Immature natural killer cell (primary cell): ENCODE measurements at regions not wholly inside any gene's neighbourhood (a gene's known extent, or its start where the extent isn't known, plus 50 kb on each side); places are given as distances from the start of the nearest gene placed in this dataset.

Source experiments
- DNase-seq, 3 donors: peaks; one replicate each; pipeline ENCODE4 v3.0.0; 2022; ENCODE audit warnings: mixed read lengths in 1 of 3
- H3K27ac Mint-ChIP-seq, 6 donors: one replicate each; pipeline ENCODE4 v1.8.0; 2020; ENCODE audit warnings: mixed read lengths in 6 of 6, mild to moderate bottlenecking in 5 of 6, inconsistent platforms in 4 of 6, moderate library complexity in 3 of 6
- H3K27me3 Mint-ChIP-seq, 3 donors: one replicate each; pipeline ENCODE4 v1.8.0; 2020 to 2021; ENCODE audit warnings: low read depth in 3 of 3, mild to moderate bottlenecking in 3 of 3, mixed read lengths in 3 of 3, moderate library complexity in 3 of 3, inconsistent platforms in 1 of 3
- H3K36me3 Mint-ChIP-seq, 3 donors: one replicate each; pipeline ENCODE4 v1.8.0; 2020; ENCODE audit warnings: mixed read lengths in 3 of 3, inconsistent platforms in 2 of 3, mild to moderate bottlenecking in 2 of 3
- H3K4me1 Mint-ChIP-seq, 2 donors: one replicate each; pipeline ENCODE4 v1.8.0; 2020; ENCODE audit warnings: inconsistent platforms in 2 of 2, mild to moderate bottlenecking in 2 of 2, mixed read lengths in 2 of 2, moderate library complexity in 1 of 2
- H3K4me3 Mint-ChIP-seq, 5 donors: one replicate each; pipeline ENCODE4 v1.8.0; 2020; ENCODE audit warnings: mild to moderate bottlenecking in 5 of 5, mixed read lengths in 5 of 5, inconsistent platforms in 3 of 5, moderate library complexity in 3 of 5
- H3K9me3 Mint-ChIP-seq, 6 donors: one replicate each; pipeline ENCODE4 v1.8.0; 2020; ENCODE audit warnings: mild to moderate bottlenecking in 6 of 6, mixed read lengths in 6 of 6, inconsistent platforms in 4 of 6, moderate library complexity in 3 of 6

DNA sequence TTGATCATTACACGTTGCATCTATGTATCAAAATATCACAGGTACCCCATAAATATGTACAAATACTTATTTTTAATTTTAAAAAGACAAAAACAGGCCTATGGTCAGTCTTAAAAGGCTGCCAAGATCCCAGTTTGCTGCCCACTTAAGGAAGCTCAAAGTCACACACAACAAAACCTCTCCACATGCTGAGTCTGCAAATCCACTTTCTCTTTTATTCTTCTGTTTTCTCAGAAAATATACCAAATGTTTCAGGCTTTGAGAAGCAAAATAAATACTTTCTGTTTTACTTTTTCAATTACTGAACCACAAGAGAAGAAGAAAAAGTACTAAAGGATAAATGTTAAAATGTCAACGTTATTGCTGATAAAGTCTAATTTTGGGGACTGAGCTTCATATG, 107.8 kb upstream of the MANEA start:
- H3K4me1 Mint-ChIP-seq: no peaks in the 10 kb centered on the region
- no peak for DNase-seq
- H3K4me3 Mint-ChIP-seq: no peak overlapping the region
- peaks cover 0 to 7% (median 7%) of the 10 kb centered on the region in 6 donors for H3K9me3 Mint-ChIP-seq
- H3K27me3 Mint-ChIP-seq: peaks cover 0 to 2% (median 0%) of the 10 kb centered on the region in 3 donors
- H3K36me3 Mint-ChIP-seq: no peaks in the 10 kb centered on the region
- H3K27ac Mint-ChIP-seq: no peak overlapping the region

- H3K27ac Mint-ChIP-seq: no peak overlapping the region
- no peak overlapping the region for H3K4me3 Mint-ChIP-seq
- peaks cover 0 to 12% (median 8%) of the 10 kb centered on the region in 6 donors for H3K9me3 Mint-ChIP-seq
- no peaks in the 10 kb centered on the region for H3K4me1 Mint-ChIP-seq
- H3K27me3 Mint-ChIP-seq: peaks cover 0 to 3% (median 0%) of the 10 kb centered on the region in 3 donors
- H3K36me3 Mint-ChIP-seq: no peaks in the 10 kb centered on the region
- DNase-seq: no peak
Measured at GRCh38 chr6:95478941-95479340, 98.4 kb upstream of the MANEA start.

GRCh38 chr6:95487817-95488216, 89.5 kb upstream of the MANEA start:
- H3K36me3 Mint-ChIP-seq: no peaks in the 10 kb centered on the region

GRCh38 chr6:95489185-95489863, 88.0 kb upstream of the MANEA start:
- Mint-ChIP-seq H3K9me3 (peaks cover 0 to 2% (median 0%) of the 10 kb centered on the region in 6 donors), H3K36me3 (no peaks in the 10 kb centered on the region), H3K4me1 (no peaks in the 10 kb centered on the region), H3K4me3 (no peak overlapping the region), H3K27me3 (no peaks in the 10 kb centered on the region), H3K27ac (no peak overlapping the region)
- no peak for DNase-seq

More at GRCh38 chr6:95487817-95488216, 89.5 kb upstream of the MANEA start:
- peaks cover 0 to 3% (median under 1%) of the 10 kb centered on the region in 6 donors for H3K9me3 Mint-ChIP-seq
- H3K27ac Mint-ChIP-seq: no peak overlapping the region
- no peaks in the 10 kb centered on the region for H3K4me1 Mint-ChIP-seq
- no peaks in the 10 kb centered on the region for H3K27me3 Mint-ChIP-seq
- H3K4me3 Mint-ChIP-seq: no peak overlapping the region
- DNase-seq: no peak

DNA sequence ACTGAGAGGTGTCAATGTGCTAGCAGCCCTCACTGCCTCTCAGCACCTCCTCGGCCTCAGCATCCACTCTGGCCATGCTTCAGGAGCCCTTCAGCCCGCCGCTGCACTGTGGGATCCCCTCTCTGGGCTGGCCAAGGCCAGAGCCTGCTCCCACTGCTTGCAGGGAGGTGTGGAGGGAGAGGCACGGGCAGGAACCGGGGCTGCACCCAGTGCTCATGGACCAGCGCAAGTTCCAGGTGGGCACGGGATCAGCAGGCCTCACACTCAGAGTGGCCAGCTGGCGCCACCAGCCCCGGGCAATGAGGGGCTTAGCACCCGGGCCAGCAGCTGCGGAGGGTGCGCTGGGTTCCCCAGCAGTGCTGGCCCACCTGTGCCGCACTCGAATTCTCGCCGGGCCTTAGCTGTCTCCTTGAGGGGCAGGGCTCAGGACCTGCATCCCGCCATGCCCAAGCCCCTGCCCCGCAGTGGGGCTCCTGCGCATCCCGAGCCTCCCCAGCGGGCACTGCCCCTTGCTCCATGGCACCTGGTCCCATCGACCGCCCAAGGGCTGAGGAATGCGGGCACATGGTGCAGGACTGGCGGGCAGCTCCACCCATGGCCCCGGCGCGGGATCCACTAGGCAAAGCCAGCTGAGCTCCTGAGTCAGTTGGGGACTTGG, 80.4 kb upstream of the MANEA start:
- Mint-ChIP-seq H3K9me3 (peaks cover 0 to 12% (median 6%) of the 10 kb centered on the region in 6 donors), H3K4me1 (no peaks in the 10 kb centered on the region), H3K36me3 (no peaks in the 10 kb centered on the region), H3K27ac (no peak overlapping the region), H3K27me3 (peaks cover 0 to 4% (median 0%) of the 10 kb centered on the region in 3 donors), H3K4me3 (no peak overlapping the region)
- no peak for DNase-seq

DNA sequence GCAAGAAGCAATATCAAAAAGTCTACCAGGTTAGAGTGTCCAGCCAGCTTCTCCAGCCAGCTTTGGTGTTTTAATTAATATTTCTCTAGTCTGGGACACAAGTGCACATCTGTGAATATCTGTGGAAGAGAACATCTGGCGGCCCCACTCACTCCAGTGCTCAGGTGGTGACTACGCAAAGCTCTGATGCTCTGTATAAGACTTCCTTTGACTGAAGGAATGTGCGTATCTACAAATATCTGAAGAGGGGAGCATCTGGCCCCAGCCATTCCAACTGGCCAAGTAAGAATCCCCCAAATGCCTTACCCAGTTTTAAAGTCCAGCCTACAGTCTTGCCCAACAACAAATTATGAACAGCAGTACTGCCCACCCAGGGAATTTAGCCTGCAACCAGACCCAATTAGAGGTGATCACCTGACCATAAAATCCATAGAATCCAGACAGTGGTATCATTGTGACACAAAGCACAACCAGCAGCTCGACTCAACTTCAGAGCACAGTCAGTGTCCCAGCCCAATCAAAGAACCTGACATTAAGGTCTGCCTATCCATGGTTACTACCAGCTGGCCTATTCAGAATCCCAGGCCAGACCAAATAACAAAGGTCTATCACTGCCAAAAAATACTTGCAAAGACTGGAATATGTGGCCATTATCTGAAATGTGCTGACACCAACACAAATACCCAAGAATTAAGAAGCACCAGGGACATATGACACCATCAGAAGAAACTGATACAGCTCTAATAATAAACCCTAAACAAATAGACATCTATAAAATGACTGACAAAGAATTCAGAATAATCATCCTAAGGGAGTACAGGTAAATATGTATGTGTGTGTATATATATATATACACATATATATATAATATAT, 76.1 kb upstream of the MANEA start:
- Mint-ChIP-seq H3K27me3 (peaks cover 0 to 4% (median 0%) of the 10 kb centered on the region in 3 donors), H3K4me1 (no peaks in the 10 kb centered on the region), H3K9me3 (peaks cover 4 to 26% (median 14%) of the 10 kb centered on the region in 6 donors), H3K4me3 (no peak overlapping the region), H3K36me3 (peaks cover 0 to 6% (median 0%) of the 10 kb centered on the region in 3 donors), H3K27ac (no peak overlapping the region)
- no peak for DNase-seq

- Mint-ChIP-seq H3K4me1 (no peaks in the 10 kb centered on the region), H3K36me3 (peaks cover 0 to 6% (median 0%) of the 10 kb centered on the region in 3 donors), H3K4me3 (no peak overlapping the region), H3K27me3 (peaks cover 0 to 4% (median 0%) of the 10 kb centered on the region in 3 donors), H3K27ac (no peak overlapping the region), H3K9me3 (peaks cover 6 to 26% (median 11%) of the 10 kb centered on the region in 6 donors)
- no peak for DNase-seq
Measured at GRCh38 chr6:95503568-95503967, 73.8 kb upstream of the MANEA start.

GRCh38 chr6:95511404-95511803, 65.9 kb upstream of the MANEA start:
- no peaks in the 10 kb centered on the region for H3K4me1 Mint-ChIP-seq
- H3K27me3 Mint-ChIP-seq: peaks cover 0 to 2% (median 0%) of the 10 kb centered on the region in 3 donors
- DNase-seq: no peak
- H3K4me3 Mint-ChIP-seq: no peak overlapping the region
- peaks cover 0 to 6% (median under 1%) of the 10 kb centered on the region in 6 donors for H3K9me3 Mint-ChIP-seq
- H3K27ac Mint-ChIP-seq: no peak overlapping the region
- no peaks in the 10 kb centered on the region for H3K36me3 Mint-ChIP-seq

DNA sequence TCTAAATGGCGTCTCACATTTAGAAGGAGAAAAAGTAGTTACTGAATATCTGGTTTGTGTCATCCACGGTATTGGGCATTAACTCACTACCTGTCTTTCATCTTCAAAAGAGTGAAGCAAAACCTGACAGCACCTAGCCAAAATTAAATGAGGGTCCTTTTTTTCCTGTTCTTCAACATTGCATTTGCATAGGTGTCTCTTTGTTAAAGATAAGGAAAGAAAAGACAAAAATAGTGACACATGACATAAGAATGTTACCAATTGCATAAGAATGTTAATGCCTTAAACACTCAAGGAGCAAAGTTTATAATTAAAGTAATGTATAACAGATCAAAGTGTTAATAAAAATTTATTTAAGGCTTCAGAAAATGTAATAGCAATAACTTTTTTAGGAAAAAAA, 61.4 kb upstream of the MANEA start:
- no peaks in the 10 kb centered on the region for H3K36me3 Mint-ChIP-seq
- DNase-seq: no peak
- H3K9me3 Mint-ChIP-seq: peaks cover 0 to 5% (median 0%) of the 10 kb centered on the region in 6 donors
- no peaks in the 10 kb centered on the region for H3K4me1 Mint-ChIP-seq
- H3K27me3 Mint-ChIP-seq: peaks cover 0 to 2% (median 0%) of the 10 kb centered on the region in 3 donors
- H3K27ac Mint-ChIP-seq: no peak overlapping the region
- H3K4me3 Mint-ChIP-seq: no peak overlapping the region

DNA sequence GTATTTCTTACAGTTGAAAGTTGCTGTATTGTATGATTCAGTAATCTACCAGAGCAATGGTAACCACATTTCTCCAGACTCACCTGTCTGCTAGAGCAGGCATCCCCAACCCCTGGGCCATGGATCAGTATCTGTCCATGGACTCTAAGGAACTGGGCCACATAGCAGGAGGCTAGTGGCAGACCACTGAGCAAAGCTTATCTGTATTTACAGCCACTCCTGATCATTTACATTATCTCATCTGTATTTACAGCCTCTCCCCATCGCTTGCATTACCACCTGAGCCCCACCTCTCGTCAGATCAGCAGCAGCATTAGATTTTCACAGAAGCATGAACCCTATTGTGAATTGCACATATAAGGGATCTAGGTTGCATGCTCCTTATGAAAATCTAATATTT, 60.3 kb upstream of the MANEA start:
- Mint-ChIP-seq H3K9me3 (peaks cover 0 to 5% (median 0%) of the 10 kb centered on the region in 6 donors), H3K36me3 (no peaks in the 10 kb centered on the region), H3K27me3 (peaks cover 0 to 2% (median 2%) of the 10 kb centered on the region in 3 donors), H3K4me3 (no peak overlapping the region), H3K4me1 (no peaks in the 10 kb centered on the region), H3K27ac (no peak overlapping the region)
- DNase-seq: no peak

DNA sequence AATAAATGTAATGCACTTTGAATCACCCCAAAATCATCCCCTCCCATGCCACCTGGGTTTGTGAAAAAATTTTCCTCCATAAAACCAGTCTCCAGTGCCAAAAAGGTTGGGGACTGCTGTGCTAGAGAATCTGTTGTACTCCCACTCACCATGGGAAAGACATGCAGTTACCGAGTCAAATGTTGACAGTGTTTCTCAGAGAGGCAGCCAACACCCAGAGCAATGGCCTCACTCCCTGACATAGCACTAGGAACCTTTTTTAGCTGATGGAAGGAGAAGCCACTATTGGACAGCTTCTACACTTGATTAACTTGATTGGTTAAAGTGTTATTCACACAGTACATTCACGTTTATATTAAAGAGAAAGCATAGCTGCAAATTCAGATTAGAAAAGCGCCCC, 59.8 kb upstream of the MANEA start:
- Mint-ChIP-seq H3K27me3 (peaks cover 0 to 2% (median 2%) of the 10 kb centered on the region in 3 donors), H3K36me3 (no peaks in the 10 kb centered on the region), H3K9me3 (peaks cover 0 to 5% (median 0%) of the 10 kb centered on the region in 6 donors)

GRCh38 chr6:95518630-95519227, 58.6 kb upstream of the MANEA start:
- H3K27ac Mint-ChIP-seq: no peak overlapping the region
- H3K4me1 Mint-ChIP-seq: no peaks in the 10 kb centered on the region
- no peak overlapping the region for H3K4me3 Mint-ChIP-seq
- DNase-seq: no peak
- peaks cover 0 to 5% (median 0%) of the 10 kb centered on the region in 6 donors for H3K9me3 Mint-ChIP-seq
- H3K27me3 Mint-ChIP-seq: peaks cover 0 to 5% (median 0%) of the 10 kb centered on the region in 3 donors
- H3K36me3 Mint-ChIP-seq: no peaks in the 10 kb centered on the region

More for the DNA sequence above, 59.8 kb upstream of the MANEA start:
- DNase-seq: no peak
- no peaks in the 10 kb centered on the region for H3K4me1 Mint-ChIP-seq
- no peak overlapping the region for H3K27ac Mint-ChIP-seq
- no peak overlapping the region for H3K4me3 Mint-ChIP-seq

- Mint-ChIP-seq H3K36me3 (no peaks in the 10 kb centered on the region), H3K4me3 (no peak overlapping the region), H3K27ac (no peak overlapping the region), H3K4me1 (no peaks in the 10 kb centered on the region), H3K27me3 (peaks cover 0 to 7% (median 0%) of the 10 kb centered on the region in 3 donors), H3K9me3 (peaks cover 0 to 5% (median 0%) of the 10 kb centered on the region in 6 donors)
- DNase-seq: no peak
Measured at GRCh38 chr6:95519228-95520037, 57.9 kb upstream of the MANEA start.
